ENCODE measurements at regions not wholly inside any gene's neighbourhood (a gene's known extent, or its start where the extent isn't known, plus 50 kb on each side); places are given as distances from the start of the nearest gene placed in this dataset.

GRCh38 chr11:8766988-8767374 lies 84.4 kb downstream of the RPL27A start:
- TF ChIP-seq CTCF (IDR thresholded peaks at IDR 0.05; ENCODE audit: low read length) (no peak), EZH2 (IDR thresholded peaks at IDR 0.05; ENCODE audit: borderline replicate concordance, low read length) (no peak)
